Endothelial cell of umbilical vein (primary cell): ENCODE measurements at regions not wholly inside any gene's neighbourhood (a gene's known extent, or its start where the extent isn't known, plus 50 kb on each side); places are given as distances from the start of the nearest gene placed in this dataset.

Source experiments
- BruUV-seq: library from RNA; stranded (reverse); fragments of 400-500 nt; replicated peaks from 2 replicates; lab custom pipeline; 2021; lab: Mats Ljungman, UMichigan
- CTCF ChIA-PET: fragments of 300-600, 350-600 bp; sonication (Branson Sonifier 250); formaldehyde crosslinking; loops from one replicate; lab custom pipeline; 2021; ENCODE audit warnings: antibody characterized with exemption, inconsistent platforms; lab: Charles Lee
- POLR2A ChIA-PET: fragments of 300-600, 350-600 bp; sonication (Branson Sonifier 250); formaldehyde crosslinking; loops from one replicate; lab custom pipeline; 2021; ENCODE audit warnings: antibody characterized with exemption, inconsistent platforms; lab: Charles Lee
- DNase-seq: peaks from one replicate; pipeline ENCODE4 v3.0.0-alpha.2; 2011; ENCODE audit warnings: low read depth, low spot score
- FAIRE-seq: peaks from 2 replicates; lab custom pipeline; 2011; peaks lifted over from hg19 to GRCh38; lab: Jason Lieb, UNC
- H2AFZ ChIP-seq: 2 replicates; pipeline ENCODE4 v1.6.0; 2012; ENCODE audit warnings: low read depth, low read length, control low read depth, inconsistent platforms
- H3K27ac ChIP-seq: 2 replicates; pipeline ENCODE4 v1.5.1; 2011; ENCODE audit warnings: low read depth, mild to moderate bottlenecking, control low read depth, low read length, moderate library complexity; ENCODE audit not compliant: insufficient read depth
- H3K27me3 ChIP-seq, 2 experiments: 2 replicates each; pipeline versions ENCODE4 v1.6.0 to v1.6.1; 2011; ENCODE audit warnings: low read length in 2 of 2, mixed read lengths in 1 of 2; ENCODE audit not compliant: control insufficient read depth in 2 of 2, insufficient read depth in 2 of 2
- H3K36me3 ChIP-seq, 2 experiments: 2 replicates in 1 of 2; 3 replicates in 1 of 2; pipeline ENCODE4 v1.5.1; 2011; ENCODE audit warnings: low read length in 2 of 2, mild to moderate bottlenecking in 1 of 2, moderate library complexity in 1 of 2; ENCODE audit not compliant: control insufficient read depth in 2 of 2, insufficient read depth in 2 of 2; ENCODE audit errors: extremely low read depth in 1 of 2
- H3K4me1 ChIP-seq: 3 replicates; pipeline ENCODE4 v1.5.1; 2011; ENCODE audit warnings: mild to moderate bottlenecking, low read length; ENCODE audit not compliant: control insufficient read depth, insufficient read depth; ENCODE audit errors: extremely low read depth
- H3K4me2 ChIP-seq: 2 replicates; pipeline ENCODE4 v1.6.1; 2011; ENCODE audit warnings: low read length, control low read depth, mixed read lengths; ENCODE audit not compliant: insufficient read depth
- H3K4me3 ChIP-seq, 3 experiments: fragments of 200-600 bp in 1 of 3; sonication (generic), shearing (Covaris generic) in 1 of 3; replicated peaks in 1 of 3; 2 replicates each; pipeline ENCODE4 v1.5.1; 2011 to 2016; ENCODE audit warnings: control low read depth in 3 of 3, low read length in 3 of 3, mild to moderate bottlenecking in 2 of 3, inconsistent platforms in 1 of 3, low read depth in 1 of 3, moderate library complexity in 1 of 3; ENCODE audit not compliant: insufficient read depth in 1 of 3
- H3K79me2 ChIP-seq: 2 replicates; pipeline ENCODE4 v1.6.0; 2012; ENCODE audit warnings: low read length, inconsistent platforms; ENCODE audit not compliant: control insufficient read depth, insufficient read depth
- H3K9ac ChIP-seq: replicated peaks from 2 replicates; pipeline ENCODE3; 2011; ENCODE audit warnings: low read length, control low read depth; ENCODE audit not compliant: insufficient read depth; ENCODE audit errors: extremely low read depth
- H3K9me1 ChIP-seq: replicated peaks from 3 replicates; pipeline ENCODE4 v1.6.0; 2011; ENCODE audit warnings: mild to moderate bottlenecking, low read length; ENCODE audit not compliant: control insufficient read depth, insufficient read depth; ENCODE audit errors: extremely low read depth
- H3K9me3 ChIP-seq: replicated peaks from 2 replicates; pipeline ENCODE4 v1.5.1; 2012; ENCODE audit warnings: low read length, inconsistent platforms; ENCODE audit not compliant: control insufficient read depth, insufficient read depth
- H4K20me1 ChIP-seq: replicated peaks from 2 replicates; pipeline ENCODE3; 2011; ENCODE audit warnings: mild to moderate bottlenecking, low read length; ENCODE audit not compliant: control insufficient read depth, insufficient read depth; ENCODE audit errors: extremely low read depth
- EZH2 ChIP-seq: IDR thresholded peaks from 2 replicates; pipeline ENCODE4 v1.6.1; 2012; ENCODE audit warnings: borderline replicate concordance, low read depth, mild to moderate bottlenecking, moderate library complexity, low read length, inconsistent platforms; ENCODE audit not compliant: severe bottlenecking
- FOS ChIP-seq: IDR thresholded peaks from 2 replicates; pipeline ENCODE4 v1.6.1; 2011; ENCODE audit warnings: mild to moderate bottlenecking, low read length, moderate library complexity, borderline replicate concordance; ENCODE audit not compliant: insufficient read depth
- GATA2 ChIP-seq: IDR thresholded peaks from 2 replicates; pipeline ENCODE4 v1.7.0; 2011; ENCODE audit warnings: low read depth, mild to moderate bottlenecking, moderate library complexity, mixed read lengths, low read length; ENCODE audit not compliant: insufficient read length, insufficient read depth
- JUN ChIP-seq: IDR thresholded peaks from 2 replicates; pipeline ENCODE4 v1.6.1; 2011; ENCODE audit warnings: borderline replicate concordance, low read depth; ENCODE audit not compliant: insufficient read length, insufficient read depth
- MYC ChIP-seq: IDR thresholded peaks from one replicate; pipeline ENCODE4 v1.6.1; 2011; ENCODE audit warnings: mild to moderate bottlenecking, low read depth, low read length
- POLR2A ChIP-seq: IDR thresholded peaks from 2 replicates; pipeline ENCODE4 v1.6.1; 2012; ENCODE audit warnings: low read depth, mild to moderate bottlenecking, control low read depth, low read length
- POLR2AphosphoS5 ChIP-seq: IDR thresholded peaks from 2 replicates; pipeline ENCODE4 v1.6.1; 2012; ENCODE audit warnings: low read depth, mild to moderate bottlenecking, control low read depth, low read length, moderate library complexity; ENCODE audit not compliant: insufficient read depth
- dilution Hi-C: fragments of 300-500 bp; cut with MboI; formaldehyde crosslinking; loops from one replicate; pipeline ENCODE4 v1.15.0; 2019; ENCODE audit warnings: low sequenced_read_pairs; ENCODE audit not compliant: extremely low pct_ligation_motif_present
- intact Hi-C: fragments of 100-400 bp; cut with micrococcal nuclease; formaldehyde crosslinking; loops from one replicate; pipeline ENCODE4 v1.10.0; 2022
- TF ChIP-seq, protein P1 (sequence below), 2 donors: IDR thresholded peaks; 1 replicate in 1 of 2; 2 replicates in 1 of 2; pipeline ENCODE4 v1.5.1; 2011; ENCODE audit warnings: low read length in 2 of 2, mild to moderate bottlenecking in 2 of 2, moderate library complexity in 2 of 2, control low read depth in 1 of 2, inconsistent platforms in 1 of 2, low read depth in 1 of 2; ENCODE audit not compliant: insufficient read depth in 1 of 2; ENCODE audit errors: extremely low read depth in 1 of 2
- TF ChIP-seq, protein P2 (sequence below): IDR thresholded peaks from 2 replicates; pipeline ENCODE4 v1.6.1; 2011; ENCODE audit not compliant: insufficient read depth, insufficient read length

DNA sequence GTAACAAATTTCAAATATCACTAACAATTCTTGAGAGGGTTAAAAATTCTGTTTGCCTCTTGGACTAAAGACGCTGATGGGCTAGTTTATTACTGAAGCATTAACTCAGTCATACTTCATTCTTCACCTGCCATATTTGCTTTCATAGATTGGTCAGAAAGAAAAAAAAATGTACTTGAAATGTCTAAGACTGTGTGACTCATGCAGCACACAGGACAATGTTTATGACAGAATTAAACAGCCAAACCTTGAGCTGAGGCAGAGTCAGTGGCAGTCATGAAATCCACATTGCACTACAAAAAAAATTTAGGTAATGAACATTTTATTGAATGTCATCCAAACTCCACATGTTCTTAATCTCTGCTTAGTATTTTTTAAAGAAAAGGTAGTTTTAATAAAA is 135.6 kb downstream of the PRR20E start:
- H3K4me3 ChIP-seq: no peak overlapping the region
- no peaks in the 10 kb centered on the region for H3K27me3 ChIP-seq
- ChIA-PET POLR2A (no interaction called here), CTCF (no interaction called here)
- no peaks in the 10 kb centered on the region for H3K9me1 ChIP-seq
- H3K9ac ChIP-seq: no peak overlapping the region
- H2AFZ ChIP-seq: no peak overlapping the region
- no peaks in the 10 kb centered on the region for H4K20me1 ChIP-seq
- TF ChIP-seq EZH2 (no peak), FOS (no peak), POLR2AphosphoS5 (no peak), MYC (no peak), GATA2 (no peak), JUN (no peak), POLR2A (no peak)
- TF ChIP-seq, protein P1, sequence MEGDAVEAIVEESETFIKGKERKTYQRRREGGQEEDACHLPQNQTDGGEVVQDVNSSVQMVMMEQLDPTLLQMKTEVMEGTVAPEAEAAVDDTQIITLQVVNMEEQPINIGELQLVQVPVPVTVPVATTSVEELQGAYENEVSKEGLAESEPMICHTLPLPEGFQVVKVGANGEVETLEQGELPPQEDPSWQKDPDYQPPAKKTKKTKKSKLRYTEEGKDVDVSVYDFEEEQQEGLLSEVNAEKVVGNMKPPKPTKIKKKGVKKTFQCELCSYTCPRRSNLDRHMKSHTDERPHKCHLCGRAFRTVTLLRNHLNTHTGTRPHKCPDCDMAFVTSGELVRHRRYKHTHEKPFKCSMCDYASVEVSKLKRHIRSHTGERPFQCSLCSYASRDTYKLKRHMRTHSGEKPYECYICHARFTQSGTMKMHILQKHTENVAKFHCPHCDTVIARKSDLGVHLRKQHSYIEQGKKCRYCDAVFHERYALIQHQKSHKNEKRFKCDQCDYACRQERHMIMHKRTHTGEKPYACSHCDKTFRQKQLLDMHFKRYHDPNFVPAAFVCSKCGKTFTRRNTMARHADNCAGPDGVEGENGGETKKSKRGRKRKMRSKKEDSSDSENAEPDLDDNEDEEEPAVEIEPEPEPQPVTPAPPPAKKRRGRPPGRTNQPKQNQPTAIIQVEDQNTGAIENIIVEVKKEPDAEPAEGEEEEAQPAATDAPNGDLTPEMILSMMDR (IDR thresholded peaks at IDR 0.05; ENCODE audit: extremely low read depth in 1 of 2, insufficient read depth in 1 of 2, low read depth in 1 of 2, low read length in 2 of 2): no peak
- TF ChIP-seq, protein P2, sequence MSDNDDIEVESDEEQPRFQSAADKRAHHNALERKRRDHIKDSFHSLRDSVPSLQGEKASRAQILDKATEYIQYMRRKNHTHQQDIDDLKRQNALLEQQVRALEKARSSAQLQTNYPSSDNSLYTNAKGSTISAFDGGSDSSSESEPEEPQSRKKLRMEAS: no peak
- DNase-seq: no peak
- FAIRE-seq: no peak
- no peaks in the 10 kb centered on the region for H3K36me3 ChIP-seq
- no peaks in the 10 kb centered on the region for H3K9me3 ChIP-seq
- intact Hi-C loops: no loop called here
- no TSS peak for BruUV-seq
- H3K27ac ChIP-seq: no peak overlapping the region
- H3K79me2 ChIP-seq: no peaks in the 10 kb centered on the region
- H3K4me2 ChIP-seq: no peak overlapping the region
- dilution Hi-C loops: no loop called here
- H3K4me1 ChIP-seq: no peaks in the 10 kb centered on the region
